PC-9 (cell line): ENCODE measurements at regions not wholly inside any gene's neighbourhood (a gene's known extent, or its start where the extent isn't known, plus 50 kb on each side); places are given as distances from the start of the nearest gene placed in this dataset.

Source experiments
- CTCF ChIP-seq: fragments of 200-600 bp; sonication (generic); conservative IDR thresholded peaks from 2 replicates; pipeline ENCODE4 v1.6.1; 2017; ENCODE audit warnings: mixed run types, antibody characterized with exemption, mild to moderate bottlenecking, moderate library complexity
- EZH2 ChIP-seq: fragments of 200-600 bp; sonication (generic); IDR thresholded peaks from 2 replicates; pipeline ENCODE4 v1.8.0; 2017; ENCODE audit warnings: antibody characterized with exemption, low read depth

- TF ChIP-seq CTCF (no peak), EZH2 (no peak)
Observed at GRCh38 chr9:109830545-109830944, 50.5 kb downstream of the PALM2AKAP2 start.
